DND-41 (cell line): ENCODE measurements at regions not wholly inside any gene's neighbourhood (a gene's known extent, or its start where the extent isn't known, plus 50 kb on each side); places are given as distances from the start of the nearest gene placed in this dataset.

Experiments
- ATAC-seq: fragments of 200-7000 bp; cut with Tn5 transposase; 3 replicates; pipeline ENCODE4 v1.9.1; 2021; ENCODE audit warnings: low read depth; ENCODE audit not compliant: insufficient read depth
- DNase-seq: peaks from one replicate; pipeline ENCODE4 v3.0.0-alpha.2; 2020
- H2AFZ ChIP-seq: 2 replicates; pipeline ENCODE4 v1.6.0; 2012; ENCODE audit warnings: low read depth, low read length
- H3K27ac ChIP-seq: 2 replicates; pipeline ENCODE4 v1.5.1; 2012; ENCODE audit warnings: low read length, inconsistent platforms
- H3K27me3 ChIP-seq: fragments of 200-600 bp; sonication (generic); 2 replicates; pipeline ENCODE4 v1.6.0; 2012; ENCODE audit warnings: low read length, mild to moderate bottlenecking, inconsistent platforms; ENCODE audit not compliant: insufficient read depth, poor library complexity
- H3K36me3 ChIP-seq: 2 replicates; pipeline ENCODE4 v1.5.1; 2012; ENCODE audit warnings: low read length, inconsistent platforms; ENCODE audit not compliant: insufficient read depth
- H3K4me1 ChIP-seq: 2 replicates; pipeline ENCODE4 v1.5.1; 2012; ENCODE audit warnings: mild to moderate bottlenecking, low read length; ENCODE audit not compliant: insufficient read depth
- H3K4me2 ChIP-seq: 2 replicates; pipeline ENCODE4 v1.6.0; 2012; ENCODE audit warnings: mild to moderate bottlenecking, moderate library complexity, low read length, inconsistent platforms; ENCODE audit not compliant: insufficient read depth
- H3K4me3 ChIP-seq, 2 experiments: fragments of 200-600 bp in 1 of 2; shearing (Covaris generic) in 1 of 2; 2 replicates each; pipeline ENCODE4 v1.5.1; 2012 to 2016; ENCODE audit warnings: inconsistent platforms in 2 of 2, low read length in 2 of 2, mild to moderate bottlenecking in 2 of 2, low read depth in 1 of 2, moderate library complexity in 1 of 2
- H3K79me2 ChIP-seq: 2 replicates; pipeline ENCODE4 v1.6.0; 2012; ENCODE audit warnings: low read length, inconsistent platforms; ENCODE audit not compliant: insufficient read depth
- H3K9ac ChIP-seq: 2 replicates; pipeline ENCODE4 v1.6.0; 2012; ENCODE audit warnings: low read depth, mild to moderate bottlenecking, inconsistent platforms, low read length, moderate library complexity
- H3K9me3 ChIP-seq: 2 replicates; pipeline ENCODE4 v1.5.1; 2012; ENCODE audit warnings: low read length, moderate library complexity, mild to moderate bottlenecking, inconsistent platforms; ENCODE audit not compliant: insufficient read depth, severe bottlenecking
- H4K20me1 ChIP-seq: 2 replicates; pipeline ENCODE4 v1.6.0; 2012; ENCODE audit warnings: low read length; ENCODE audit not compliant: insufficient read depth
- EZH2 ChIP-seq: IDR thresholded peaks from 3 replicates; pipeline ENCODE4 v1.6.1; 2012; ENCODE audit warnings: borderline replicate concordance, low read depth, mild to moderate bottlenecking, moderate library complexity, low read length, inconsistent platforms; ENCODE audit not compliant: severe bottlenecking
- TF ChIP-seq, protein P1 (sequence below): IDR thresholded peaks from 2 replicates; pipeline ENCODE4 v1.5.1; 2012; ENCODE audit warnings: borderline replicate concordance, low read length, moderate library complexity, mild to moderate bottlenecking; ENCODE audit not compliant: poor library complexity, severe bottlenecking; ENCODE audit errors: extremely low read depth

- peaks cover 2% of the 10 kb centered on the region for H3K27me3 ChIP-seq
- no peaks in the 10 kb centered on the region for H4K20me1 ChIP-seq
- no peak for ATAC-seq
- no peak overlapping the region for H3K27ac ChIP-seq
- no peaks in the 10 kb centered on the region for H3K9me3 ChIP-seq
- no peak overlapping the region for H3K9ac ChIP-seq
- H3K4me1 ChIP-seq = no peaks in the 10 kb centered on the region
- no peak overlapping the region for H3K4me3 ChIP-seq
- H3K4me2 ChIP-seq = no peak overlapping the region
- TF ChIP-seq, protein P1, sequence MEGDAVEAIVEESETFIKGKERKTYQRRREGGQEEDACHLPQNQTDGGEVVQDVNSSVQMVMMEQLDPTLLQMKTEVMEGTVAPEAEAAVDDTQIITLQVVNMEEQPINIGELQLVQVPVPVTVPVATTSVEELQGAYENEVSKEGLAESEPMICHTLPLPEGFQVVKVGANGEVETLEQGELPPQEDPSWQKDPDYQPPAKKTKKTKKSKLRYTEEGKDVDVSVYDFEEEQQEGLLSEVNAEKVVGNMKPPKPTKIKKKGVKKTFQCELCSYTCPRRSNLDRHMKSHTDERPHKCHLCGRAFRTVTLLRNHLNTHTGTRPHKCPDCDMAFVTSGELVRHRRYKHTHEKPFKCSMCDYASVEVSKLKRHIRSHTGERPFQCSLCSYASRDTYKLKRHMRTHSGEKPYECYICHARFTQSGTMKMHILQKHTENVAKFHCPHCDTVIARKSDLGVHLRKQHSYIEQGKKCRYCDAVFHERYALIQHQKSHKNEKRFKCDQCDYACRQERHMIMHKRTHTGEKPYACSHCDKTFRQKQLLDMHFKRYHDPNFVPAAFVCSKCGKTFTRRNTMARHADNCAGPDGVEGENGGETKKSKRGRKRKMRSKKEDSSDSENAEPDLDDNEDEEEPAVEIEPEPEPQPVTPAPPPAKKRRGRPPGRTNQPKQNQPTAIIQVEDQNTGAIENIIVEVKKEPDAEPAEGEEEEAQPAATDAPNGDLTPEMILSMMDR = peak; percentile 32
- no peak for TF ChIP-seq EZH2
- no peak for DNase-seq
- H3K36me3 ChIP-seq = no peaks in the 10 kb centered on the region
- no peak overlapping the region for H2AFZ ChIP-seq
- no peaks in the 10 kb centered on the region for H3K79me2 ChIP-seq
Observed at GRCh38 chr10:9608602-9609001, 1409.1 kb upstream of the CELF2 start.

DNA sequence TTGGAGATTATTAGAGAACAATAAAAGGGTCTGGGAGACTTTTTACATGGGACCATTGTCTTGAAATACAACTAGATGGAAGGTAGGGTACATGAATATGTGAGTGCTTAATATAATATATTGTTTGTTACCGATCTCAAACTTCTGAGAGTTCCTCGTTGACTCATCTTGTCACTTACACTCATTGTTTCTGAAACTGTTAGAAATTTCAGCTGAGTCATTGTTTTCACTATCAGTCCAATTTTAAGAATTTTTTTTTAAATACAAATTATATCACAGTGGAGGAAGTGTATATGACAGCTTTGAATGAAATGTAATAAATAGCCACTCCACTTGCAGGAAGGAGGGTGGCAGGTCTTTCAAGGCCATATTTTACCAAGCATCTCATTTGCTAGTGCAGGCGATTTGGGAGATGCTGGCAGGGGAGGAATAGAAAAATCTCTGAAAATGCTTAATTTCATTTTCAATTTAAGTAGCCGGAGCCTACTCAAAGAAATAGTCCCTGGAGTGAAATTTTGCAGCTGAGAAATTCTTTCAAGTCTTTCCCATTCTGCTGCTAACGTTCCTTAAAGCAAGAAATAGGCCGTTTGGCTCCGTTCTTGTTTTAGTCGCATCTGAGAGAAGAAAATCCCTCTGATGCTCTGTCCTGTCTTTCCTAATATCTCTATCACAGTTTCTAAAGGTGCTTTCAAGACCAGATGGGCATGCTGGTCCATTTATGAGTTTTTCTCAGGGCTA lies 1404.2 kb upstream of the CELF2 start:
- Histone ChIP-seq H3K36me3 (no peaks in the 10 kb centered on the region), H3K27ac (no peak overlapping the region), H3K4me1 (no peaks in the 10 kb centered on the region), H2AFZ (no peak overlapping the region), H4K20me1 (no peaks in the 10 kb centered on the region), H3K4me3 (no peak overlapping the region), H3K79me2 (no peaks in the 10 kb centered on the region), H3K9ac (no peak overlapping the region), H3K9me3 (no peaks in the 10 kb centered on the region), H3K27me3 (no peaks in the 10 kb centered on the region), H3K4me2 (no peak overlapping the region)
- no peak for ATAC-seq
- DNase-seq = no peak
- TF ChIP-seq, protein P1 = no peak
- TF ChIP-seq EZH2 = no peak

DNA sequence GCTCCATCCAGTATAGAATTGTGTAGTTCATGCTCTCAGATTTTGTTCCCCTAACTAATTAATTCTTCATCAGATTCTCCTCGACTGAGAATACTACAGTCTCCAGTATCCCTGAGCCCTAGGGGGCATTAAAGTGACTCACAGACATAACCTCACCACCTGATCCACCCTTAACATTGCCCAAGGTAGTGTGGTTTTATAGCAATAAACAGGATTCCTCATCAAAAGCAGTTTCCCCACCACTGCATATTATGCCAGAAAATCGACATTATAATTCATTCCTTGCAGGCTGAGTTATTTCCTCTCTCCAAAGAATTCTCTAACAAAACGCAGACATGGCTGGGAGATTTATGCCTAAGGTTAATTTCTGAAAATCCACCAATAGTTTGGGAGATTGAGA lies 1402.5 kb upstream of the CELF2 start:
- Histone ChIP-seq H3K27ac (no peak overlapping the region), H3K4me2 (no peak overlapping the region), H3K9ac (no peak overlapping the region), H3K36me3 (no peaks in the 10 kb centered on the region), H3K4me1 (no peaks in the 10 kb centered on the region), H3K27me3 (no peaks in the 10 kb centered on the region), H2AFZ (no peak overlapping the region), H3K9me3 (no peaks in the 10 kb centered on the region), H3K4me3 (no peak overlapping the region), H4K20me1 (no peaks in the 10 kb centered on the region), H3K79me2 (no peaks in the 10 kb centered on the region)
- DNase-seq = no peak
- no peak for ATAC-seq
- TF ChIP-seq, protein P1 = no peak
- TF ChIP-seq EZH2 = no peak
